Mucosa of stomach (tissue), 1 donor: ENCODE measurements at regions not wholly inside any gene's neighbourhood (a gene's known extent, or its start where the extent isn't known, plus 50 kb on each side); places are given as distances from the start of the nearest gene placed in this dataset.

ENCODE experiments used
- H3K27me3 ChIP-seq: one replicate; pipeline ENCODE4 v1.7.0; 2013; ENCODE audit warnings: mild to moderate bottlenecking, low read length; ENCODE audit not compliant: control insufficient read depth, insufficient read depth
- H3K36me3 ChIP-seq: one replicate; pipeline ENCODE4 v1.7.0; 2013; ENCODE audit warnings: low read length; ENCODE audit not compliant: control insufficient read depth, insufficient read depth
- H3K4me1 ChIP-seq: one replicate; pipeline ENCODE4 v1.7.0; 2013; ENCODE audit warnings: mild to moderate bottlenecking, low read length; ENCODE audit not compliant: control insufficient read depth, insufficient read depth
- H3K4me3 ChIP-seq: one replicate; pipeline ENCODE4 v1.7.0; 2013; ENCODE audit warnings: low read length
- H3K9ac ChIP-seq: one replicate; pipeline ENCODE4 v1.7.0; 2013; ENCODE audit warnings: mild to moderate bottlenecking, low read length, moderate library complexity
- H3K9me3 ChIP-seq: one replicate; pipeline ENCODE4 v1.7.0; 2013; ENCODE audit warnings: mild to moderate bottlenecking, low read length, moderate library complexity; ENCODE audit not compliant: control insufficient read depth
- donor health status: Pancreatic carcinoma.

GRCh38 chr4:188697243-188697642 is 558.0 kb downstream of the TRIML1 start:
- Histone ChIP-seq H3K9ac (no peak overlapping the region), H3K27me3 (no peaks in the 10 kb centered on the region), H3K9me3 (no peaks in the 10 kb centered on the region), H3K36me3 (no peaks in the 10 kb centered on the region), H3K4me1 (no peaks in the 10 kb centered on the region), H3K4me3 (no peak overlapping the region)

- Histone ChIP-seq H3K4me1 (no peaks in the 10 kb centered on the region), H3K27me3 (no peaks in the 10 kb centered on the region), H3K9ac (no peak overlapping the region), H3K9me3 (no peaks in the 10 kb centered on the region), H3K4me3 (no peak overlapping the region), H3K36me3 (no peaks in the 10 kb centered on the region)
These were observed 562.7 kb downstream of the TRIML1 start for GRCh38 chr4:188701952-188702351.

- H3K4me3 ChIP-seq = no peak overlapping the region
- no peaks in the 10 kb centered on the region for H3K4me1 ChIP-seq
- no peaks in the 10 kb centered on the region for H3K36me3 ChIP-seq
- H3K27me3 ChIP-seq = no peaks in the 10 kb centered on the region
- H3K9ac ChIP-seq = no peak overlapping the region
- no peaks in the 10 kb centered on the region for H3K9me3 ChIP-seq
These were observed 565.0 kb downstream of the TRIML1 start for GRCh38 chr4:188704288-188704687.

- Histone ChIP-seq H3K4me3 (no peak overlapping the region), H3K4me1 (no peaks in the 10 kb centered on the region), H3K9ac (no peak overlapping the region), H3K27me3 (no peaks in the 10 kb centered on the region), H3K36me3 (no peaks in the 10 kb centered on the region), H3K9me3 (no peaks in the 10 kb centered on the region)
These were observed 567.8 kb downstream of the TRIML1 start for GRCh38 chr4:188707036-188707435.

- H3K9me3 ChIP-seq = no peaks in the 10 kb centered on the region
- H3K4me1 ChIP-seq = no peaks in the 10 kb centered on the region
- H3K4me3 ChIP-seq = no peak overlapping the region
- H3K9ac ChIP-seq = no peak overlapping the region
- H3K36me3 ChIP-seq = no peaks in the 10 kb centered on the region
- H3K27me3 ChIP-seq = no peaks in the 10 kb centered on the region
These were observed 575.3 kb downstream of the TRIML1 start for GRCh38 chr4:188714501-188714900.

- H3K9me3 ChIP-seq = no peaks in the 10 kb centered on the region
- H3K36me3 ChIP-seq = no peaks in the 10 kb centered on the region
- H3K27me3 ChIP-seq = no peaks in the 10 kb centered on the region
- H3K4me3 ChIP-seq = no peak overlapping the region
- H3K9ac ChIP-seq = no peak overlapping the region
- no peaks in the 10 kb centered on the region for H3K4me1 ChIP-seq
These were observed 575.7 kb downstream of the TRIML1 start for GRCh38 chr4:188714907-188715306.

- no peaks in the 10 kb centered on the region for H3K36me3 ChIP-seq
- no peaks in the 10 kb centered on the region for H3K4me1 ChIP-seq
- no peaks in the 10 kb centered on the region for H3K9me3 ChIP-seq
- H3K27me3 ChIP-seq = no peaks in the 10 kb centered on the region
- H3K9ac ChIP-seq = no peak overlapping the region
- no peak overlapping the region for H3K4me3 ChIP-seq
These were observed 578.4 kb downstream of the TRIML1 start for GRCh38 chr4:188717661-188718060.

GRCh38 chr4:188719794-188720193 is 580.6 kb downstream of the TRIML1 start:
- Histone ChIP-seq H3K4me3 (no peak overlapping the region), H3K9ac (no peak overlapping the region), H3K9me3 (no peaks in the 10 kb centered on the region), H3K36me3 (no peaks in the 10 kb centered on the region), H3K27me3 (no peaks in the 10 kb centered on the region), H3K4me1 (no peaks in the 10 kb centered on the region)

GRCh38 chr4:188722911-188723310 is 583.7 kb downstream of the TRIML1 start:
- Histone ChIP-seq H3K4me1 (no peaks in the 10 kb centered on the region), H3K36me3 (no peaks in the 10 kb centered on the region), H3K9ac (no peak overlapping the region), H3K27me3 (no peaks in the 10 kb centered on the region), H3K9me3 (no peaks in the 10 kb centered on the region), H3K4me3 (no peak overlapping the region)

- no peaks in the 10 kb centered on the region for H3K36me3 ChIP-seq
- H3K4me1 ChIP-seq = no peaks in the 10 kb centered on the region
- H3K27me3 ChIP-seq = no peaks in the 10 kb centered on the region
- H3K4me3 ChIP-seq = no peak overlapping the region
- H3K9ac ChIP-seq = no peak overlapping the region
- no peaks in the 10 kb centered on the region for H3K9me3 ChIP-seq
These were observed 588.5 kb downstream of the TRIML1 start for GRCh38 chr4:188727746-188728145.

- no peaks in the 10 kb centered on the region for H3K27me3 ChIP-seq
- H3K4me3 ChIP-seq = no peak overlapping the region
- H3K9ac ChIP-seq = no peak overlapping the region
- no peaks in the 10 kb centered on the region for H3K36me3 ChIP-seq
- no peaks in the 10 kb centered on the region for H3K9me3 ChIP-seq
- H3K4me1 ChIP-seq = no peaks in the 10 kb centered on the region
These were observed 589.1 kb downstream of the TRIML1 start for GRCh38 chr4:188728359-188728758.

GRCh38 chr4:188732131-188732530 is 592.9 kb downstream of the TRIML1 start:
- H3K9me3 ChIP-seq = no peaks in the 10 kb centered on the region
- no peaks in the 10 kb centered on the region for H3K4me1 ChIP-seq
- H3K27me3 ChIP-seq = no peaks in the 10 kb centered on the region
- H3K36me3 ChIP-seq = no peaks in the 10 kb centered on the region
- H3K9ac ChIP-seq = no peak overlapping the region
- no peak overlapping the region for H3K4me3 ChIP-seq

GRCh38 chr4:188735082-188735481 is 595.8 kb downstream of the TRIML1 start:
- H3K36me3 ChIP-seq = no peaks in the 10 kb centered on the region
- no peak overlapping the region for H3K9ac ChIP-seq
- no peaks in the 10 kb centered on the region for H3K9me3 ChIP-seq
- H3K4me1 ChIP-seq = no peaks in the 10 kb centered on the region
- H3K4me3 ChIP-seq = no peak overlapping the region
- no peaks in the 10 kb centered on the region for H3K27me3 ChIP-seq
